Panc1 (cell line): ENCODE measurements at regions not wholly inside any gene's neighbourhood (a gene's known extent, or its start where the extent isn't known, plus 50 kb on each side); places are given as distances from the start of the nearest gene placed in this dataset.

ENCODE experiments used
- ATAC-seq: fragments of 200-7000 bp; cut with Tn5 transposase; 2 replicates; pipeline ENCODE4 v1.9.1; 2020; ENCODE audit warnings: mild to moderate bottlenecking, moderate library complexity
- BruUV-seq: library from RNA; stranded (reverse); fragments of 400-500 nt; replicated peaks from 2 replicates; lab custom pipeline; 2021; lab: Mats Ljungman, UMichigan
- CTCF ChIA-PET: fragments of 300-600 bp; sonication (Branson Sonifier 250); formaldehyde crosslinking; loops from one replicate; lab custom pipeline; 2022; ENCODE audit warnings: antibody characterized with exemption; lab: Charles Lee
- POLR2A ChIA-PET: fragments of 300-600 bp; sonication (Branson Sonifier 250); formaldehyde crosslinking; loops from one replicate; lab custom pipeline; 2022; ENCODE audit warnings: antibody characterized with exemption; lab: Charles Lee
- DNase-seq: peaks from one replicate; pipeline ENCODE4 v3.0.0-alpha.2; 2010; ENCODE audit warnings: low read depth, low spot score
- H3K27ac ChIP-seq: 2 replicates; pipeline ENCODE4 v1.5.1; 2011; ENCODE audit warnings: mild to moderate bottlenecking, low read length, inconsistent platforms
- H3K27me3 ChIP-seq: fragments of 200-500 bp; sonication (Bioruptor generic); 2 replicates; pipeline ENCODE4 v1.6.0; 2014; ENCODE audit warnings: low read length, inconsistent platforms; ENCODE audit not compliant: control insufficient read depth, insufficient read depth
- H3K36me3 ChIP-seq: fragments of 200-500 bp; sonication (Bioruptor generic); 2 replicates; pipeline ENCODE4 v1.5.1; 2014; ENCODE audit warnings: inconsistent platforms, mild to moderate bottlenecking, low read length, moderate library complexity; ENCODE audit not compliant: control insufficient read depth, insufficient read depth
- H3K4me1 ChIP-seq: 2 replicates; pipeline ENCODE4 v1.5.1; 2011; ENCODE audit warnings: inconsistent platforms, mild to moderate bottlenecking, low read length, moderate library complexity; ENCODE audit not compliant: control insufficient read depth, insufficient read depth
- H3K4me3 ChIP-seq, 2 experiments: 2 replicates each; pipeline ENCODE4 v1.5.1; 2011 to 2012; ENCODE audit warnings: low read depth in 2 of 2, low read length in 2 of 2, mild to moderate bottlenecking in 2 of 2, inconsistent platforms in 1 of 2, moderate library complexity in 1 of 2
- H3K9me3 ChIP-seq: fragments of 200-500 bp; sonication (Bioruptor generic); 2 replicates; pipeline ENCODE4 v1.5.1; 2014; ENCODE audit warnings: low read depth, mild to moderate bottlenecking, inconsistent platforms, low read length, moderate library complexity; ENCODE audit not compliant: control insufficient read depth, insufficient read depth
- CTCF ChIP-seq: fragments of 450-650 bp; IDR thresholded peaks from 2 replicates; pipeline ENCODE4 v1.5.1; 2017; ENCODE audit warnings: mild to moderate bottlenecking
- POLR2AphosphoS5 ChIP-seq: IDR thresholded peaks from 2 replicates; pipeline ENCODE4 v1.6.1; 2012; ENCODE audit warnings: mild to moderate bottlenecking, low read depth, low read length, moderate library complexity
- REST ChIP-seq, 2 experiments: IDR thresholded peaks; 2 replicates each; pipeline ENCODE4 v1.6.1; 2011 to 2012; ENCODE audit warnings: low read depth in 2 of 2, control low read depth in 1 of 2, low read length in 1 of 2, mild to moderate bottlenecking in 1 of 2, moderate library complexity in 1 of 2; ENCODE audit not compliant: insufficient read depth in 1 of 2
- SIN3A ChIP-seq: IDR thresholded peaks from 2 replicates; pipeline ENCODE4 v1.6.1; 2012; ENCODE audit warnings: low read depth, mild to moderate bottlenecking, low read length, moderate library complexity, borderline replicate concordance; ENCODE audit not compliant: insufficient read depth
- TCF7L2 ChIP-seq: IDR thresholded peaks from 2 replicates; pipeline ENCODE4 v1.6.1; 2011; ENCODE audit warnings: mild to moderate bottlenecking, low read depth, low read length, inconsistent platforms
- in situ Hi-C: cut with HindIII; loops from 2 replicates; pipeline ENCODE4 v1.10.0; 2016; ENCODE audit warnings: low sequenced_read_pairs, low pct_unique_long_range_greater_than_20kb
- intact Hi-C: fragments of 100-400 bp; cut with micrococcal nuclease; formaldehyde crosslinking; loops from one replicate; pipeline ENCODE4 v1.10.0; 2022; ENCODE audit not compliant: unreplicated experiment

GRCh38 chr13:63367522-63368198, 1952.0 kb upstream of the PCDH20 start:
- in situ Hi-C loops, result no loop called here
- intact Hi-C loops, result no loop called here
- no peaks in the 10 kb centered on the region for H3K4me1 ChIP-seq
- no peaks in the 10 kb centered on the region for H3K36me3 ChIP-seq
- ATAC-seq (no peak), DNase-seq (no peak)
- no peak overlapping the region for H3K27ac ChIP-seq
- CTCF ChIA-PET, result no interaction called here
- H3K9me3 ChIP-seq, result no peaks in the 10 kb centered on the region
- H3K27me3 ChIP-seq, result no peaks in the 10 kb centered on the region
- BruUV-seq, result no TSS peak
- TF ChIP-seq SIN3A (no peak), CTCF (no peak), TCF7L2 (no peak), REST (IDR thresholded peaks at IDR 0.05; ENCODE audit: insufficient read depth in 1 of 2, low read depth in 2 of 2, low read length in 1 of 2) (no peak), POLR2AphosphoS5 (no peak)
- H3K4me3 ChIP-seq, result no peak overlapping the region
- POLR2A ChIA-PET, result no interaction called here

- no peak overlapping the region for H3K27ac ChIP-seq
- ChIA-PET POLR2A (no interaction called here), CTCF (no interaction called here)
- ATAC-seq (no peak), DNase-seq (no peak)
- H3K4me1 ChIP-seq, result no peaks in the 10 kb centered on the region
- no peaks in the 10 kb centered on the region for H3K9me3 ChIP-seq
- in situ Hi-C loops, result no loop called here
- H3K36me3 ChIP-seq, result no peaks in the 10 kb centered on the region; the same call in 1 of the 2 replicates
- no peaks in the 10 kb centered on the region for H3K27me3 ChIP-seq
- no peak overlapping the region for H3K4me3 ChIP-seq
- no peak for TF ChIP-seq TCF7L2
- TF ChIP-seq SIN3A, result no peak
- no peak for TF ChIP-seq REST (IDR thresholded peaks at IDR 0.05; ENCODE audit: insufficient read depth in 1 of 2, low read depth in 2 of 2, low read length in 1 of 2)
- no peak for TF ChIP-seq POLR2AphosphoS5
- no peak for TF ChIP-seq CTCF
- BruUV-seq, result no TSS peak
- intact Hi-C loops, result no loop called here
Measured at GRCh38 chr13:63364159-63364558, 1948.5 kb upstream of the PCDH20 start.
